H1 (cell line): ENCODE measurements at regions not wholly inside any gene's neighbourhood (a gene's known extent, or its start where the extent isn't known, plus 50 kb on each side); places are given as distances from the start of the nearest gene placed in this dataset.

ENCODE experiments used
- CTCF ChIA-PET: fragments of 300-600 bp; sonication (Branson Sonifier 250); formaldehyde crosslinking; loops from one replicate; lab custom pipeline; 2021; ENCODE audit not compliant: partially characterized antibody; lab: Charles Lee
- POLR2A ChIA-PET: fragments of 300-600 bp; sonication (Branson Sonifier 250); formaldehyde crosslinking; loops from one replicate; lab custom pipeline; 2021; ENCODE audit warnings: inconsistent platforms; ENCODE audit not compliant: partially characterized antibody; lab: Charles Lee
- DNase-seq, 2 experiments: peaks; one replicate each; pipeline versions ENCODE4 v3.0.0 to v3.0.0-alpha.2; 2010 to 2022; ENCODE audit warnings: low spot score in 2 of 2, low read depth in 1 of 2, mixed read lengths in 1 of 2
- FAIRE-seq: peaks from 2 replicates; lab custom pipeline; 2011; peaks lifted over from hg19 to GRCh38; lab: Jason Lieb, UNC
- H2AFZ ChIP-seq: 2 replicates; pipeline ENCODE4 v1.8.1; 2012; ENCODE audit warnings: low read length, inconsistent platforms
- H2AK5ac ChIP-seq: 2 replicates; pipeline ENCODE4 v1.6.1; 2013; ENCODE audit warnings: low read depth, low read length
- H2BK120ac ChIP-seq: replicated peaks from 2 replicates; pipeline ENCODE3; 2013; ENCODE audit warnings: low read depth, low read length, inconsistent platforms
- H2BK12ac ChIP-seq: 2 replicates; pipeline ENCODE4 v1.6.1; 2013; ENCODE audit warnings: low read depth, low read length
- H2BK15ac ChIP-seq: 2 replicates; pipeline ENCODE4 v1.6.1; 2013; ENCODE audit warnings: low read length
- H2BK20ac ChIP-seq: 2 replicates; pipeline ENCODE4 v1.6.1; 2013; ENCODE audit warnings: low read length
- H2BK5ac ChIP-seq: 2 replicates; pipeline ENCODE4 v1.6.1; 2013; ENCODE audit warnings: low read depth, low read length
- H3K14ac ChIP-seq: 2 replicates; pipeline ENCODE4 v1.6.1; 2013; ENCODE audit warnings: inconsistent platforms; ENCODE audit not compliant: insufficient read length
- H3K18ac ChIP-seq: 2 replicates; pipeline ENCODE4 v1.6.1; 2013; ENCODE audit warnings: low read length; ENCODE audit errors: extremely low read depth
- H3K23ac ChIP-seq: 2 replicates; pipeline ENCODE4 v1.6.1; 2013; ENCODE audit warnings: inconsistent platforms; ENCODE audit not compliant: insufficient read length
- H3K23me2 ChIP-seq: 2 replicates; pipeline ENCODE4 v1.6.1; 2013; ENCODE audit warnings: low read depth, low read length
- H3K27ac ChIP-seq: 2 replicates; pipeline ENCODE4 v1.6.1; 2011; ENCODE audit warnings: low read depth, low read length, inconsistent platforms
- H3K27me3 ChIP-seq, 4 experiments: replicated peaks in 1 of 4; 1 replicate in 1 of 4; 2 replicates in 3 of 4; pipeline versions ENCODE4 v1.6.1 to v1.8.1; 2011 to 2013; ENCODE audit warnings: low read length in 3 of 4, mild to moderate bottlenecking in 3 of 4, inconsistent platforms in 2 of 4, mixed read lengths in 2 of 4, moderate library complexity in 1 of 4; ENCODE audit not compliant: control insufficient read depth in 3 of 4, insufficient read depth in 3 of 4; ENCODE audit errors: extremely low read depth in 1 of 4
- H3K36me3 ChIP-seq, 4 experiments: 2 replicates each; pipeline versions ENCODE4 v1.6.1 to v1.8.1; 2011 to 2013; ENCODE audit warnings: mild to moderate bottlenecking in 4 of 4, low read length in 3 of 4, moderate library complexity in 2 of 4, control low read depth in 1 of 4, inconsistent platforms in 1 of 4; ENCODE audit not compliant: insufficient read depth in 4 of 4, control insufficient read depth in 2 of 4
- H3K4ac ChIP-seq: replicated peaks from 2 replicates; pipeline ENCODE3; 2013; ENCODE audit warnings: low read length, low read depth, mixed read lengths, inconsistent platforms; ENCODE audit not compliant: insufficient read length
- H3K4me1 ChIP-seq, 4 experiments: replicated peaks in 1 of 4; 1 replicate in 1 of 4; 2 replicates in 3 of 4; pipeline versions ENCODE4 v1.6.1 to v1.8.1; 2011 to 2013; ENCODE audit warnings: low read length in 3 of 4, inconsistent platforms in 2 of 4, mixed read lengths in 1 of 4; ENCODE audit not compliant: insufficient read depth in 4 of 4, control insufficient read depth in 3 of 4
- H3K4me2 ChIP-seq, 2 experiments: 2 replicates each; pipeline versions ENCODE4 v1.6.1 to v1.8.1; 2011 to 2013; ENCODE audit warnings: low read depth in 2 of 2, low read length in 2 of 2, control low read depth in 1 of 2, inconsistent platforms in 1 of 2, mild to moderate bottlenecking in 1 of 2; ENCODE audit not compliant: insufficient read depth in 1 of 2
- H3K4me3 ChIP-seq, 4 experiments: fragments of 200-600, 300-600 bp in 1 of 4; sonication (generic), shearing (Covaris generic), sonication (Bioruptor Twin) in 1 of 4; 2 replicates each; pipeline versions ENCODE4 v1.5.1 to v1.8.1; 2011 to 2016; ENCODE audit warnings: low read length in 4 of 4, low read depth in 3 of 4, control low read depth in 2 of 4, inconsistent platforms in 2 of 4, mild to moderate bottlenecking in 2 of 4, mixed read lengths in 1 of 4, moderate library complexity in 1 of 4; ENCODE audit not compliant: insufficient read depth in 2 of 4; ENCODE audit errors: extremely low read depth in 1 of 4
- H3K56ac ChIP-seq: replicated peaks from 2 replicates; pipeline ENCODE3; 2013; ENCODE audit warnings: low read depth, mild to moderate bottlenecking, mixed read lengths, low read length, inconsistent platforms; ENCODE audit not compliant: insufficient read length
- H3K79me1 ChIP-seq: 2 replicates; pipeline ENCODE4 v1.6.1; 2013; ENCODE audit warnings: low read depth, low read length, control low read depth
- H3K79me2 ChIP-seq, 2 experiments: 2 replicates each; pipeline versions ENCODE4 v1.6.1 to v1.8.1; 2012 to 2013; ENCODE audit warnings: low read length in 2 of 2, mild to moderate bottlenecking in 2 of 2, inconsistent platforms in 1 of 2; ENCODE audit not compliant: insufficient read depth in 2 of 2, control insufficient read depth in 1 of 2
- H3K9ac ChIP-seq, 4 experiments: replicated peaks in 1 of 4; 1 replicate in 1 of 4; 2 replicates in 3 of 4; pipeline versions ENCODE4 v1.6.1 to v1.8.1; 2011 to 2013; ENCODE audit warnings: low read depth in 3 of 4, low read length in 3 of 4, control low read depth in 2 of 4, mild to moderate bottlenecking in 2 of 4, moderate library complexity in 2 of 4, inconsistent platforms in 1 of 4; ENCODE audit errors: extremely low read depth in 1 of 4
- H3K9me3 ChIP-seq, 2 experiments: 2 replicates each; pipeline versions ENCODE4 v1.6.1 to v1.8.1; 2012 to 2013; ENCODE audit warnings: mild to moderate bottlenecking in 2 of 2, moderate library complexity in 2 of 2, control low read depth in 1 of 2, inconsistent platforms in 1 of 2, low read depth in 1 of 2, low read length in 1 of 2, mixed read lengths in 1 of 2; ENCODE audit not compliant: insufficient read depth in 2 of 2
- H4K20me1 ChIP-seq, 2 experiments: replicated peaks in 1 of 2; 2 replicates each; pipeline versions ENCODE3 to v1.8.1; 2011 to 2013; ENCODE audit warnings: inconsistent platforms in 2 of 2, low read length in 2 of 2, mild to moderate bottlenecking in 1 of 2; ENCODE audit not compliant: insufficient read depth in 2 of 2, control insufficient read depth in 1 of 2
- H4K5ac ChIP-seq: 2 replicates; pipeline ENCODE4 v1.6.1; 2013; ENCODE audit warnings: low read length, low read depth, mixed read lengths, inconsistent platforms; ENCODE audit not compliant: insufficient read length
- H4K8ac ChIP-seq: 2 replicates; pipeline ENCODE4 v1.8.0; 2013; ENCODE audit warnings: mild to moderate bottlenecking, moderate library complexity, low read length, inconsistent platforms; ENCODE audit not compliant: insufficient read depth; ENCODE audit errors: extremely low read depth
- H4K91ac ChIP-seq: replicated peaks from 2 replicates; pipeline ENCODE3; 2013; ENCODE audit warnings: low read length, mixed read lengths, inconsistent platforms; ENCODE audit not compliant: insufficient read length
- CBX8 ChIP-seq: fragments of 300-800, 300-1000 bp; sonication (generic); IDR thresholded peaks from 2 replicates; pipeline ENCODE4 v1.7.1; 2016; ENCODE audit warnings: low read depth, low read length, borderline replicate concordance
- CTBP2 ChIP-seq: IDR thresholded peaks from 2 replicates; pipeline ENCODE4 v1.7.0; 2011; ENCODE audit warnings: borderline replicate concordance, mild to moderate bottlenecking, moderate library complexity, mixed read lengths, low read length; ENCODE audit not compliant: insufficient read depth, insufficient read length
- FOSL1 ChIP-seq: IDR thresholded peaks from 2 replicates; pipeline ENCODE4 v1.6.1; 2011; ENCODE audit warnings: mild to moderate bottlenecking, low read depth, low read length, moderate library complexity; ENCODE audit not compliant: insufficient read depth
- HDAC2 ChIP-seq, 2 experiments: fragments of 300-600 bp in 1 of 2; sonication (generic) in 1 of 2; IDR thresholded peaks; 2 replicates each; pipeline ENCODE4 v1.6.1; 2011 to 2012; ENCODE audit warnings: low read depth in 2 of 2, low read length in 2 of 2, mild to moderate bottlenecking in 2 of 2, moderate library complexity in 2 of 2, borderline replicate concordance in 1 of 2, inconsistent platforms in 1 of 2
- KDM4A ChIP-seq: IDR thresholded peaks from one replicate; pipeline ENCODE4 v1.7.1; 2012; ENCODE audit warnings: low read depth, mild to moderate bottlenecking, moderate library complexity, low read length, inconsistent platforms; ENCODE audit not compliant: severe bottlenecking
- MAX ChIP-seq: IDR thresholded peaks from 2 replicates; pipeline ENCODE4 v1.6.1; 2012; ENCODE audit warnings: inconsistent platforms
- NANOG ChIP-seq: IDR thresholded peaks from 2 replicates; pipeline ENCODE4 v1.6.1; 2011; ENCODE audit warnings: low read length, low read depth, mild to moderate bottlenecking, inconsistent platforms; ENCODE audit not compliant: insufficient read depth, poor library complexity, severe bottlenecking
- PHF8 ChIP-seq: fragments of 200-600 bp; sonication (generic); conservative IDR thresholded peaks from 2 replicates; pipeline ENCODE4 v1.7.1; 2012; ENCODE audit warnings: low read depth, mild to moderate bottlenecking, inconsistent platforms, low read length, moderate library complexity
- POLR2AphosphoS5 ChIP-seq: IDR thresholded peaks from 2 replicates; pipeline ENCODE4 v1.6.1; 2011; ENCODE audit warnings: low read depth, low read length
- WGBS, 2 experiments: shearing (Covaris generic) in 1 of 2; methylation state at CpG; one replicate each; pipeline versions ENCODE4 v1.1.6 to v1.1.7; 2013 to 2015; ENCODE audit warnings: low lambda C conversion rate in 2 of 2, mixed read lengths in 2 of 2, inconsistent platforms in 1 of 2, low coverage in 1 of 2, missing lambda C conversion rate in 1 of 2; ENCODE audit not compliant: insufficient replicate concordance in 2 of 2, insufficient coverage in 1 of 2, insufficient read length in 1 of 2; ENCODE audit errors: extremely low coverage in 1 of 2, missing lambda C conversion rate in 1 of 2; 5-methylcytosine and 5-hydroxymethylcytosine counted together

GRCh38 chr2:82511894-82512293, 1947.2 kb downstream of the SUCLG1 start:
- TF ChIP-seq MAX (no peak), POLR2AphosphoS5 (no peak), NANOG (no peak), HDAC2 (IDR thresholded peaks at IDR 0.05; ENCODE audit: borderline replicate concordance in 1 of 2, low read depth in 2 of 2, low read length in 2 of 2) (no peak), CTBP2 (no peak), KDM4A (no peak), PHF8 (no peak), CBX8 (no peak), FOSL1 (no peak)
- peaks cover 0 to 4% of the 10 kb centered on the region in 2 experiments; a peak in 1 of 4 replicates for H3K9me3 ChIP-seq
- no peak overlapping the region for H2BK5ac ChIP-seq
- H3K79me2 ChIP-seq: no peaks in the 10 kb centered on the region
- no peak overlapping the region for H4K5ac ChIP-seq
- no peak overlapping the region for H4K8ac ChIP-seq
- H3K79me1 ChIP-seq: no peaks in the 10 kb centered on the region
- no peak overlapping the region for H2AFZ ChIP-seq
- no peak overlapping the region for H2BK120ac ChIP-seq
- H3K56ac ChIP-seq: no peak overlapping the region
- H3K4me2 ChIP-seq: no peak overlapping the region
- H3K4me3 ChIP-seq: no peak overlapping the region
- no peak overlapping the region for H3K14ac ChIP-seq
- no peaks in the 10 kb centered on the region for H3K36me3 ChIP-seq
- no peak overlapping the region for H2AK5ac ChIP-seq
- 95% methylated on average over 1 of the region's 1 CpG; no CpG with 5 or more reads in 1 of the 2 experiments for WGBS, 2 experiments
- H3K27ac ChIP-seq: no peak overlapping the region
- H3K27me3 ChIP-seq: no peaks in the 10 kb centered on the region
- H3K23ac ChIP-seq: no peak overlapping the region
- H2BK15ac ChIP-seq: no peak overlapping the region
- H3K4ac ChIP-seq: no peak overlapping the region
- CTCF ChIA-PET: interaction anchor here (0.7 kb wide), 1 partner anchor 15 kb away, joined by 3 read pairs; no protein-coding TSS in a partner anchor
- no peak overlapping the region for H3K9ac ChIP-seq
- no peak overlapping the region for H2BK12ac ChIP-seq
- no peaks in the 10 kb centered on the region for H3K4me1 ChIP-seq
- no peak overlapping the region for H2BK20ac ChIP-seq
- no peaks in the 10 kb centered on the region for H3K23me2 ChIP-seq
- DNase-seq (no peak), FAIRE-seq (no peak)
- H4K20me1 ChIP-seq: no peaks in the 10 kb centered on the region
- no peak overlapping the region for H4K91ac ChIP-seq
- POLR2A ChIA-PET: no interaction called here
- no peak overlapping the region for H3K18ac ChIP-seq
